GM15510 (cell line): ENCODE measurements at regions not wholly inside any gene's neighbourhood (a gene's known extent, or its start where the extent isn't known, plus 50 kb on each side); places are given as distances from the start of the nearest gene placed in this dataset.

Experiments used
- POLR2A ChIP-seq: IDR thresholded peaks from 3 replicates; pipeline ENCODE4 v1.6.1; 2011; ENCODE audit warnings: borderline replicate concordance; ENCODE audit not compliant: insufficient read length; ENCODE audit errors: extremely low read depth

DNA sequence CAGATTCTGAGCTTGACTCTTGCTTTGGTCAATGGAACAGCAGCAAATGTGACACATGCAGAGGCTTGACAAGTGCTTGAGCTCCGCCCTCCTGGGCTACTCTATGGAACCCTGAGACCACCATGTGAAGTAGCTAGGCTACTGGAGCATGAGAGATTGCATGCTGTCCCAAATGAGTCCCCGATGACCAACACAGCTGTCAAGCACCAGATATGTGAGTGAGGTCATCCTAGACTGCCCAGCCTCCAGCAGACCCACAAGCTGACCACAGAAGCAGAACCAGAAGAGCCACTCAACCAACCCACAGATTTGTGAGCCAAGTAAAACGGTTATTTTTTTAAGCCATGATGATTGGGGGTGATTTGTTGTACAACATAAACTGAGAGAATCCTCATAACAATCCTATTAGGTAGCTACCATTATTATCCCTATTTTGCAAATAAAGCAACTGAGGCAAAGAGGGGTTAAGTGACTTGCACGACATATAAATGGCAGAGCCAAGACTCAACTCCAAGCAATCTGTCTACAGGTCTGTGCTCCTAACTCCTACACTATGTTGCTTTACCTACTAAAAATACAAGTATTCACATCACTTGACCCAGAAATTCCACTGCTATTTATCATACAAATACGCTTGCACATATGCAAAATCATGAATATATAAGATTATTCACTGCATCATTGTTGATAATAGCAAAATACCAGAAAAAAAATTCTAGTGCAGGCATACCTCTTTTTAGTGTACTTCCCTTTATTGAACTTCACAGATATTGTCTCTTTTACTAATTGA is 136.2 kb downstream of the NDUFA12 start:
- TF ChIP-seq POLR2A: no peak

DNA sequence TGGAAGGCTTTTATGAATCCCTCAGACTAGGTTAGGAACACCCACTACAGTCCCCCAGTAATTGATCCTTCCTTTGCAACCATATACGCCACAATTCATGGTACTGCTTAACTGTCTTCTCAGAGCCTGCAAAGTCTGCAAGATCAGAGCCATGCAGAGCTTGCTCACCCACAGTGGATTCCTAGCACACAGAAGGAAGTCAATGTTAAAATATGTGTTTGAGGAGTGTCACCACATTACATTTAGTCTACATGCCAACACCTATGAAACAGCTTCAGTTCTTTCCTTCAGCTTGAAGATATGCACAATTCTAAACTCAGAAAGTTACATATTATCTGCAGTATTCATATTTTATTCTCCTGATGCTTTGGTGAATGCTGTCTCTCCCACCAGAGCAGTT is 138.5 kb downstream of the NDUFA12 start:
- TF ChIP-seq POLR2A: no peak

- no peak for TF ChIP-seq POLR2A
These were observed 140.0 kb downstream of the NDUFA12 start for GRCh38 chr12:94863321-94864035.

- no peak for TF ChIP-seq POLR2A
These were observed 141.1 kb downstream of the NDUFA12 start for GRCh38 chr12:94862421-94862820.

DNA sequence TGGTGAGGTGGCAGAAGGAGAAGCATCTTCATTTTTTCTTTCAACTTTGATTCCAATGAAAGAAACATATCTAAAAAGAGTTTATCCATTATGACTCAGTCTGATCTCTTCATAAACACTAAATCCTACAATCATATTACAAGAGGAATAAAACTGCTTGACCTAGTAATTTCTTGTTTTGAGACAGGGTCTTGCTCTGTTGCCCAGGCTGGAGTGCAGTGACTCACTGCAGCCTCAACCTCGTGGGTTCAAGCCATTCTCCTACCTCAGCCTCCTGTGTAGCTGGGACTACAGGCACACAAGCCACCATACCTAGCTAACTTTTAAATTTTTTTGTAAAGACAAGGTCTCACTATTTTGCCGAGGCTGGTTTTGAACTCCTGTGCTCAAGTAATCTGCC is 147.2 kb downstream of the NDUFA12 start:
- no peak for TF ChIP-seq POLR2A

DNA sequence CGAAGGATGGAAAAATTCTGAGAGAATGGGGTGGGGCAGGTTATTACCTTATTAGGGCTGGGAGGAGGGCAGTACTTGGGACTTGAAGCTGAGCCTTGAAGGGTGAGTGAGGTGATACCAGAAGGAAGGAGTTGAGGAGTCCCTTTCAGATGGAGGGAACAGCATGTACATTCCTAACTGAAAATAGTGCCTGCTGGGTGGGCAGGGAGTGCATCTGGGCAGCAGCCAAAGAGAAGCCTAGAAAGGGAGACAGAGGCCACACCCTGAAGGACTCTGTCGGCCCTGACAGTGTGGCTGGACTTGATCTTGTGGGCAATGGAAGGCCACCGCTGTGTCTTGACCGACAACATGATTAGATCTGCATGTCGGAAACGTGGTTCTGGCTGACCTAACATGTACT is 147.6 kb downstream of the NDUFA12 start:
- no peak for TF ChIP-seq POLR2A

GRCh38 chr12:94851396-94852028 is 152.0 kb downstream of the NDUFA12 start:
- no peak for TF ChIP-seq POLR2A

DNA sequence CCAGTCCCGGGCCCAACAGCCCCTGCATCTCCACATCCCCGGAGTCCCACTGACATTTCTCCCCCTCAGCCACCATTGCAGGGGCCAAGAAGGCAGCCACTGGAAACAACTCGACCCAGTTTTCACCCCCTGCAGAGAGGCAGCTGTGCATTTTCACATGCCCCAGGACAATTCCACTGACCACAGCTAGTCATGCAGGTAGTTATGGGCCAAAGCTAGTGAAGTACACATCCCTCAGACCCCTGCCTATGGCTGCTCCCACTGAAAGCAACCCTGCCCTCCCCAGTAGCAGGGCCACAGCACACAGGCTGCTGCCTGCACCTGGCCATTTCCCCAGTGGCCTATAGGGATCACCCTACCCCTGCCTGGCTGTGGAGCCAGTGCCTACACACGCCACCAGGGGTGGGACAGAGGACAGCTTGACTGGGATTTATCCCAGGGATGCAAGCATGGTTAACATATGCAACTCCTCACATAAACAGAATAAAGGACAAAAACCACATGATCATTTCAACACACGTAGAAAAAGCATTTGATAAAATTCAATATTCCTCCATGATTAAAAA is 154.0 kb downstream of the NDUFA12 start:
- TF ChIP-seq POLR2A: no peak

DNA sequence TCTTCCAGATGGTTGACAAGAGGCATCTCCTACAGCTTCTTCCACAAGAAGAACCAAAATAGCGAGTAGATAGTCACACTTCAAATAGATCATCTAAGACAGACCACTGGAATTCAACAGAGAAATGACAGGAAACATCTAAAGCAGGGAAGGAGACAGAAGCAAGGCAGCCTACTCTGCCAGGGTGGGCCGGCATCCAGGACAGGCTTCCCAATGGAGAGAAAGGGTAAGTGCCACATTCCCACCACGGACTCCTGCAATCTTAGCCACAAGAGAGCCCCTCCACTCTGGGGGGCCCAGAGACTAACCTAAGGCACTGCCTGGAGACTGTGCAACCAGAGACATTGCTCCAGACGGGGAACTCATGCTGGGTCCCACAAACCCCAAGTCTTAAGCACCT is 154.5 kb downstream of the NDUFA12 start:
- no peak for TF ChIP-seq POLR2A

DNA sequence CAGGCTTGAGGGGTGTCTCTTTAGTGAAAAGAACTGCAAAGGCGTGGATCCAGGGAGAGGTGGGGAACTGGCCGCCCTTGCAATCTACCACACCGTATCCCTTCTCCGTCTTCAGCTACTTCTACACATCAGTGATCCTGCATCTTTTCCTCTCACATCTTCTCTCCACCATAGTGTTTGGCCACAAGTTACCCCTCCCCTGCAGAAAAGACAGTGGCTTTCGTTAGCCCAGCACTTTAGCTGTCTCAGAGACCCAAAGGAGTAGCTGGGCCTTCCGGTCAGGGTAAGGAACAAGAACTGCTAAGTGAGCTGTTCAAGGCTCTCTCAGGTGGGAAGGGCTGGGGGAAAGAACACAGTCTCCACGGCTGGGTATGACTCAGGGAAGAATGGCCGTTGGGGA is 158.4 kb downstream of the NDUFA12 start:
- TF ChIP-seq POLR2A: no peak

GRCh38 chr12:94844452-94844851 is 159.0 kb downstream of the NDUFA12 start:
- TF ChIP-seq POLR2A: no peak

- no peak for TF ChIP-seq POLR2A
These were observed 161.4 kb downstream of the NDUFA12 start for GRCh38 chr12:94841904-94842610.

GRCh38 chr12:94841177-94841576 is 162.3 kb downstream of the NDUFA12 start:
- no peak for TF ChIP-seq POLR2A

DNA sequence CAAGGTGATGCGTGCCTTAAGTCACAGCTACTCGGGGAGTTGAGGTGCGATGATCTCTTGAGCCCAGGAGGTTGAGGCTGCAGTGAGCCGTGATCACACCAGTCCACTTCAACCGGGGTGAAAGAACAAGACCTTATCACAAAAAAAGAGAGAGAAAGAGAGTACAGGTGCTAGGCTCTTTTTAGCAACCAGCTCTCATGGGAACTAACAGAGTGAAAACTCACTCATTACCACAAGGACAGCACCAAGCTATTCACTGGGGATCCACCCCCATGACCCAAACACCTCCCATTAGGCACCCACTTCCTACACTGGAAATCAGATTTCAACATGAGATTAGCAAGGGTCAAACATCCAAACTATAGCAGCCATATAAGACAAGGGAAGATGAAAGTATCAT is 164.2 kb downstream of the NDUFA12 start:
- no peak for TF ChIP-seq POLR2A
